ENCODE measurements at regions not wholly inside any gene's neighbourhood (a gene's known extent, or its start where the extent isn't known, plus 50 kb on each side); places are given as distances from the start of the nearest gene placed in this dataset.

DNA sequence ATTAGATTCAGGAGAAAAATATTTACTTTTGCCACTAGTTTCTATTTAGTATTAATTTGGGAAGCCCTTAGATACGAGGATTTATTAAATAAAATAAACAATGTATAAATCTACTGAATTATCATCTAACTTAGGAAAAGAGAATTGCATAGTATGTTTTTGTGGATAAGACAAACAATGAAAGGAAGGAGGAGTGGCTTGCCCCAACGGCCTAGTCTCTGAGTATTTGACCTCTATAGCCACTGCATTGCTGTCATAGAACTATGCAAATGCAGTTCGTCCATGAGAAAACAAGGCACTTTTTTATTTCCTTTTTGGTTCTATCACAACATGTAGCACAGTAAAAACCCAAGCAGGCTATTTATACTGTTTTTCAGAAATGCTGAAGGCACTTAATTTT is 321.2 kb upstream of the CCNH start:
- TF ChIP-seq POLR2AphosphoS5 (IDR thresholded peaks at IDR 0.05; ENCODE audit: borderline replicate concordance, low read depth, low read length) (no peak), EZH2 (IDR thresholded peaks at IDR 0.05) (no peak)
